LNCaP clone FGC (cell line): ENCODE measurements at regions not wholly inside any gene's neighbourhood (a gene's known extent, or its start where the extent isn't known, plus 50 kb on each side); places are given as distances from the start of the nearest gene placed in this dataset.

Source experiments
- DNase-seq: peaks from one replicate; pipeline ENCODE4 v3.0.0-alpha.2; 2011; ENCODE audit warnings: low read depth
- H3K4me3 ChIP-seq: 2 replicates; pipeline ENCODE4 v1.5.1; 2011; ENCODE audit warnings: mild to moderate bottlenecking, low read depth, low read length, control low read depth
- TF ChIP-seq, protein P1 (sequence below): IDR thresholded peaks from 2 replicates; pipeline ENCODE4 v1.5.1; 2012; ENCODE audit warnings: mild to moderate bottlenecking; ENCODE audit not compliant: control insufficient read depth, insufficient read depth; ENCODE audit errors: extremely low read depth

- TF ChIP-seq, protein P1, sequence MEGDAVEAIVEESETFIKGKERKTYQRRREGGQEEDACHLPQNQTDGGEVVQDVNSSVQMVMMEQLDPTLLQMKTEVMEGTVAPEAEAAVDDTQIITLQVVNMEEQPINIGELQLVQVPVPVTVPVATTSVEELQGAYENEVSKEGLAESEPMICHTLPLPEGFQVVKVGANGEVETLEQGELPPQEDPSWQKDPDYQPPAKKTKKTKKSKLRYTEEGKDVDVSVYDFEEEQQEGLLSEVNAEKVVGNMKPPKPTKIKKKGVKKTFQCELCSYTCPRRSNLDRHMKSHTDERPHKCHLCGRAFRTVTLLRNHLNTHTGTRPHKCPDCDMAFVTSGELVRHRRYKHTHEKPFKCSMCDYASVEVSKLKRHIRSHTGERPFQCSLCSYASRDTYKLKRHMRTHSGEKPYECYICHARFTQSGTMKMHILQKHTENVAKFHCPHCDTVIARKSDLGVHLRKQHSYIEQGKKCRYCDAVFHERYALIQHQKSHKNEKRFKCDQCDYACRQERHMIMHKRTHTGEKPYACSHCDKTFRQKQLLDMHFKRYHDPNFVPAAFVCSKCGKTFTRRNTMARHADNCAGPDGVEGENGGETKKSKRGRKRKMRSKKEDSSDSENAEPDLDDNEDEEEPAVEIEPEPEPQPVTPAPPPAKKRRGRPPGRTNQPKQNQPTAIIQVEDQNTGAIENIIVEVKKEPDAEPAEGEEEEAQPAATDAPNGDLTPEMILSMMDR, result no peak
- DNase-seq, result no peak
- H3K4me3 ChIP-seq, result no peak overlapping the region
Measured at GRCh38 chr3:30495172-30496065, 111.0 kb upstream of the TGFBR2 start.

GRCh38 chr3:30496066-30496966 is 110.1 kb upstream of the TGFBR2 start:
- DNase-seq, result no peak
- TF ChIP-seq, protein P1, result no peak
- H3K4me3 ChIP-seq, result no peak overlapping the region

DNA sequence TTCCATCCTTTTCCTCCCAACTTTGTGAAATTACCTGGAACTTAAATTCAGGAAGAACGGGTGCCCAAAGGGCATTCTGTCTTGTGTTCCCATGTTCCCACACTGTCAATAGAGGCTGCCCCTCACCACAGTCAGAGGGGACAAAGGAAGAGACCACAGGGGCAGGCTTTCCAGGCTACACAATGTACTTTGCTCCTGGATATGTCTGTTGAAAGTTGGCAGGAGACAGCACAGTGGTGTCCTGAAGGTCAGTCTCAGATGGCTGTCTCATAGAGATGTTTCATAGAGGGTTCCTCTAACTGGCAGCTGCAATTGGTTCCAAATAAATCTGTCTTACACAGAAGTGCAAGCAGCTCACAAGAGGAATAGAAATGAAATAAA is 107.8 kb upstream of the TGFBR2 start:
- TF ChIP-seq, protein P1, result no peak
- no peak for DNase-seq
- no peak overlapping the region for H3K4me3 ChIP-seq

- TF ChIP-seq, protein P1, result no peak
- no peak for DNase-seq
- H3K4me3 ChIP-seq, result no peak overlapping the region
Measured at GRCh38 chr3:30500666-30501399, 105.6 kb upstream of the TGFBR2 start.

DNA sequence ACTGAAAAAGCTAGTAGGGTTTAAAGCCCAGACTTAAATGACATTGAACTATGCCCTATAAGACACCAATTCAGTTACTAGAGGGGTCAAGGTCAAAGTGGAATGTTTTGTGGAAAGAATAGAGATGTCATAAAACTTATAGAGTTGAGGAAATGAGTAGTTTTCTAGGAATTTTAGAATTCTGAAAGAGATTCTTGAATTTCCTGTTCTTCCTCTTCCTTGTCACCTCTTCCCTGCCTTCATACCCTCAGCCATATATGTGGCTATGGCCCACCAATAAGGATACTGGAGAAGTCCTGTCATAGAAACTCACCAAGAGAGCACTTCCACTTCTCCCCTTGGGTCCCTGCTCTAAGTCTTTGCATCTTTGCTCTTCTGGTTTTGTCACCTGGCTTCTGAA is 104.9 kb upstream of the TGFBR2 start:
- DNase-seq, result no peak
- H3K4me3 ChIP-seq, result no peak overlapping the region
- TF ChIP-seq, protein P1, result no peak

- TF ChIP-seq, protein P1, result no peak
- DNase-seq, result no peak
- H3K4me3 ChIP-seq, result no peak overlapping the region
Measured at GRCh38 chr3:30502051-30502741, 104.2 kb upstream of the TGFBR2 start.
